Ovary (tissue), 7 donors: ENCODE measurements at regions not wholly inside any gene's neighbourhood (a gene's known extent, or its start where the extent isn't known, plus 50 kb on each side); places are given as distances from the start of the nearest gene placed in this dataset.

ENCODE experiments used
- DNase-seq, 5 donors: peaks; one replicate each; pipeline ENCODE4 v3.0.0-alpha.2; 2019 to 2020
- H3K27ac ChIP-seq, 2 donors: fragments of 200-600 bp; one replicate each; pipeline versions ENCODE4 v1.5.1 to v1.8.0; 2019 to 2022
- H3K27me3 ChIP-seq: fragments of 200-600 bp; one replicate; pipeline ENCODE4 v1.8.0; 2022
- H3K36me3 ChIP-seq: fragments of 200-600 bp; sonication (generic); one replicate; pipeline ENCODE4 v1.5.1; 2019
- H3K4me1 ChIP-seq: one replicate; pipeline ENCODE4 v1.8.1; 2013; ENCODE audit warnings: mild to moderate bottlenecking, moderate library complexity; ENCODE audit not compliant: insufficient read depth
- H3K4me3 ChIP-seq: fragments of 200-600 bp; sonication (generic); one replicate; pipeline ENCODE4 v1.5.1; 2017
- H3K9me3 ChIP-seq, 2 donors: fragments of 200-600 bp in 1 of 2; sonication (generic) in 1 of 2; one replicate each; pipeline versions ENCODE4 v1.5.1 to v1.8.1; 2013 to 2019; ENCODE audit warnings: mild to moderate bottlenecking in 1 of 2, moderate library complexity in 1 of 2
- CTCF ChIP-seq, 3 donors: fragments of 450-650 bp in 2 of 3; fragments of 200-600 bp in 1 of 3; IDR thresholded peaks; one replicate each; pipeline versions ENCODE4 v1.5.1 to v1.8.0; 2016 to 2022; ENCODE audit warnings: antibody characterized with exemption in 3 of 3, mild to moderate bottlenecking in 1 of 3
- EP300 ChIP-seq: sonication (generic); formaldehyde crosslinking; IDR thresholded peaks from one replicate; pipeline ENCODE4 v1.6.1; 2017; ENCODE audit warnings: antibody characterized with exemption
- POLR2A ChIP-seq: fragments of 450-650 bp; IDR thresholded peaks from one replicate; pipeline ENCODE4 v1.6.1; 2017; ENCODE audit warnings: antibody characterized with exemption, mild to moderate bottlenecking, moderate library complexity
- WGBS, 3 donors: extraction: QIAGEN DNeasy Blood & Tissue Kit in 1 of 3; methylation state at CpG; one replicate each; pipeline versions ENCODE4 v1.1.5 to v1.1.7; 2013 to 2017; 5-methylcytosine and 5-hydroxymethylcytosine counted together
- intact Hi-C, 4 donors: fragments of 100-400 bp; cut with DNase I; formaldehyde crosslinking; loops; one replicate each; pipeline versions ENCODE4 v1.11.0 to v1.15.1; 2022 to 2023
- donor health status: DM: no; HTN: no; CAD: no; lungs with moderate emphysema.
- donor health status: DM: no; HTN: no; CAD: no.
- donor health status: Bipolar disorder and iron deficiency.
- donor health status: DM: no; HTN: no; CAD: no.
- donor health status: DM: yes; HTN: yes; CAD: no.

DNA sequence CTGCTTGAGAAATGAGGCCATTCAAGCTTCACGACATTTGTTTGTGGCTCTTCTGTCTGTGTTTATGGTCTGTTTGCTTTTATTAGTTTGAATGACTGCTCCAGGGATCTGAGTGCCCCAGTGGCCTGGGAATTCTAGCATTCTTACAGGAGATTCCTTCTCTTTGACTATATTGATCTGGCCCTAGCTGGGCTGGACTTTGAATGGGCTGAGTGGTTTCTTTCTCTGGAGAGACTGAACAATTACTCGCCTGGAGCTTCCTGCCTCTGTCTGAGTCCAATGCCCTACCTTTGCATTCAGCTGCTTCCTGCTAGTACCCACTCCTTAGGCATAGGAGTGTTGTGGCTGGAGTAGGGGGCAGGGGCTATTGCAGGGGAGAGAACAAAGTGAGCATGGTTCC, 51.2 kb upstream of the EDA start:
- no peak overlapping the region for H3K27ac ChIP-seq
- H3K9me3 ChIP-seq, result no peaks in the 10 kb centered on the region
- TF ChIP-seq EP300 (no peak), CTCF (IDR thresholded peaks at IDR 0.05) (no peak), POLR2A (no peak)
- H3K36me3 ChIP-seq, result no peaks in the 10 kb centered on the region
- intact Hi-C loops, result no loop called here
- H3K4me3 ChIP-seq, result no peak overlapping the region
- H3K27me3 ChIP-seq, result no peaks in the 10 kb centered on the region
- no peaks in the 10 kb centered on the region for H3K4me1 ChIP-seq
- 71 to 79% (median 76%) methylated on average over 2 of the region's 2 CpGs for WGBS, 3 donors
- no peak for DNase-seq

DNA sequence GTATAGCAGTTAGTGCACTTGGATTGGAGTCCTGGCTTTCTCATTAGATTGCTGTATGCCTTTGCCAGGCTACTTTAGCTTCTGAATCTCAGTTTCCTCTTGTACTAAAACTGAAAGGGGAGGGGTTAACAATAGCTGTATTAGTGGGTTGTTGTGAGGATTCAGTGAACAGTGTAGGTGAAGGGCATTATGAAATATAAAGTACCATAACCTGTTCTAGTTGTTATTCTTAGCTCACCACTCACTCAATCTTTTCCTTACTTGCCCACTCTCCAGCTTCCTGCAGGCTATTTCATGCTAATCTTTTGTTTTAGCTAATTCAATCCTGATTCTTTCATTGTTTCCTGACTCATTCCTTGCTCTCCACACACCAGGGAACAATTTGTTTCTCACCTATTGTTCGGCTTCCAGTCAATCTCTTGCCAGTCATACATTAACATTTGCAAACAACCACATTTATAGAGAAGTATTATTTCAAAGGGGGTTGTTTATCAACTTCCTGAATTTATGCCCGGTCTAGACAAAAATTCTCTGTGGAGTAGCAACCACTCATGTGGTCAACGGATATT, 50.6 kb upstream of the EDA start:
- Histone ChIP-seq H3K27ac (no peak overlapping the region), H3K4me1 (no peaks in the 10 kb centered on the region), H3K27me3 (no peaks in the 10 kb centered on the region), H3K36me3 (no peaks in the 10 kb centered on the region), H3K9me3 (no peaks in the 10 kb centered on the region), H3K4me3 (no peak overlapping the region)
- no peak for TF ChIP-seq POLR2A
- TF ChIP-seq EP300, result no peak
- TF ChIP-seq CTCF (IDR thresholded peaks at IDR 0.05), result no peak
- DNase-seq, result no peak
- 69 to 71% (median 69%) methylated on average over 3 of the region's 3 CpGs for WGBS, 3 donors
- intact Hi-C loops, result no loop called here
